ENCODE measurements at regions not wholly inside any gene's neighbourhood (a gene's known extent, or its start where the extent isn't known, plus 50 kb on each side); places are given as distances from the start of the nearest gene placed in this dataset.

- intact Hi-C loops (cut with micrococcal nuclease), result no loop called here
Measured at GRCh38 chr15:37550360-37551024, 383.9 kb upstream of the TMCO5A start.

- intact Hi-C loops (cut with micrococcal nuclease), result no loop called here
Measured at GRCh38 chr15:37572401-37572800, 362.0 kb upstream of the TMCO5A start.

- intact Hi-C loops (cut with micrococcal nuclease), result no loop called here
Measured at GRCh38 chr15:37574985-37575384, 359.5 kb upstream of the TMCO5A start.

- intact Hi-C loops (cut with micrococcal nuclease), result no loop called here
Measured at GRCh38 chr15:37576952-37577351, 357.5 kb upstream of the TMCO5A start.

- intact Hi-C loops (cut with micrococcal nuclease), result no loop called here
Measured at GRCh38 chr15:37581866-37582532, 352.4 kb upstream of the TMCO5A start.

- intact Hi-C loops (cut with micrococcal nuclease), result no loop called here
Measured at GRCh38 chr15:37582852-37583251, 351.6 kb upstream of the TMCO5A start.

GRCh38 chr15:37586011-37586583 lies 348.3 kb upstream of the TMCO5A start:
- intact Hi-C loops (cut with micrococcal nuclease), result no loop called here

GRCh38 chr15:37586976-37587375 lies 347.5 kb upstream of the TMCO5A start:
- intact Hi-C loops (cut with micrococcal nuclease), result no loop called here

- intact Hi-C loops (cut with micrococcal nuclease), result no loop called here
Measured at GRCh38 chr15:37594417-37594816, 340.0 kb upstream of the TMCO5A start.

GRCh38 chr15:37595426-37595970 lies 338.9 kb upstream of the TMCO5A start:
- intact Hi-C loops (cut with micrococcal nuclease), result no loop called here

- intact Hi-C loops (cut with micrococcal nuclease), result no loop called here
Measured at GRCh38 chr15:37599156-37599555, 335.3 kb upstream of the TMCO5A start.

- intact Hi-C loops (cut with micrococcal nuclease), result no loop called here
Measured at GRCh38 chr15:37616215-37616614, 318.2 kb upstream of the TMCO5A start.

- intact Hi-C loops (cut with micrococcal nuclease), result no loop called here
Measured at GRCh38 chr15:37618353-37618752, 316.1 kb upstream of the TMCO5A start.

GRCh38 chr15:37619358-37620042 lies 314.9 kb upstream of the TMCO5A start:
- intact Hi-C loops (cut with micrococcal nuclease), result no loop called here

- intact Hi-C loops (cut with micrococcal nuclease), result no loop called here
Measured at GRCh38 chr15:37625576-37625975, 308.9 kb upstream of the TMCO5A start.

GRCh38 chr15:37628507-37628906 lies 305.9 kb upstream of the TMCO5A start:
- intact Hi-C loops (cut with micrococcal nuclease), result no loop called here

GRCh38 chr15:37636736-37637135 lies 297.7 kb upstream of the TMCO5A start:
- intact Hi-C loops (cut with micrococcal nuclease), result no loop called here

- intact Hi-C loops (cut with micrococcal nuclease), result no loop called here
Measured at GRCh38 chr15:37638116-37638515, 296.3 kb upstream of the TMCO5A start.

- intact Hi-C loops (cut with micrococcal nuclease), result no loop called here
Measured at GRCh38 chr15:37638691-37639090, 295.7 kb upstream of the TMCO5A start.

- intact Hi-C loops (cut with micrococcal nuclease), result no loop called here
Measured at GRCh38 chr15:37652646-37653417, 281.6 kb upstream of the TMCO5A start.

- intact Hi-C loops (cut with micrococcal nuclease), result no loop called here
Measured at GRCh38 chr15:37678124-37678523, 256.3 kb upstream of the TMCO5A start.

Measured in T-helper 1 cell treated with Interleukin-12 subunit alpha and Interleukin-12 subunit beta and Interleukin-4 antibody, amounts not matched to agents 30 ng/mL and 1 ng/mL, for 36 hours (primary cell).